GM12891 (cell line): ENCODE measurements at regions not wholly inside any gene's neighbourhood (a gene's known extent, or its start where the extent isn't known, plus 50 kb on each side); places are given as distances from the start of the nearest gene placed in this dataset.

Source experiments
- DNase-seq: peaks from one replicate; pipeline ENCODE4 v3.0.0; 2011; ENCODE audit warnings: low spot score; ENCODE audit not compliant: insufficient read length
- FAIRE-seq: peaks from 2 replicates; lab custom pipeline; 2011; peaks lifted over from hg19 to GRCh38; lab: Jason Lieb, UNC
- PAX5 ChIP-seq: IDR thresholded peaks from 2 replicates; pipeline ENCODE4 v1.6.1; 2011; ENCODE audit warnings: low read length, moderate library complexity, mild to moderate bottlenecking; ENCODE audit not compliant: insufficient read depth, severe bottlenecking
- POLR2A ChIP-seq: IDR thresholded peaks from 2 replicates; pipeline ENCODE4 v1.6.1; 2011; ENCODE audit warnings: low read depth, low read length, control low read depth
- POLR2AphosphoS5 ChIP-seq: IDR thresholded peaks from 2 replicates; pipeline ENCODE4 v1.6.1; 2011; ENCODE audit warnings: low read depth, low read length, control low read depth
- POU2F2 ChIP-seq: IDR thresholded peaks from 2 replicates; pipeline ENCODE4 v1.6.1; 2011; ENCODE audit warnings: low read depth, mild to moderate bottlenecking, control low read depth, low read length, moderate library complexity
- SPI1 ChIP-seq: IDR thresholded peaks from 2 replicates; pipeline ENCODE4 v1.6.1; 2011; ENCODE audit warnings: low read depth, low read length, control low read depth
- TAF1 ChIP-seq: IDR thresholded peaks from 2 replicates; pipeline ENCODE4 v1.6.1; 2011; ENCODE audit warnings: low read depth, low read length, control low read depth

DNA sequence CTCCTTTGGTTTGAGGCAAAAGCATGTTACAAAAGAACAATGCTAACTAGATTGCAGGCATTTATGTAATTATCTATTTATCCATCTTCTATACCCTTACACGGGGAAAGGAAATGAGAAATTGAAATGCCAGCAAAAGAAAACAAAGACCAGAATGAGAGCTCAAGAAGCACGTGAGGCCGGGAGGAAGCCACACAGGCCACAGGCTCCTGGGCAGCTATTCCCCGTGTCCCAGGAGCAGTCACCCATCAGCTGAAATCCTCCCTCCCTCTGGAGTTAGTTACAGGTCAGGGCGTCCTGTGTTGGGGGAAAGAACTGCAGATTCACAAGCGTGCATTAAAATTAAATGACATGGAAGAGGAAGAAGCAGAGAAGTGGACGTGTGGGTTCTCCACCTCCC lies 64.7 kb upstream of the RPS6KA2 start:
- no peak for DNase-seq
- no peak for TF ChIP-seq PAX5
- TF ChIP-seq POLR2AphosphoS5: no peak
- TF ChIP-seq POU2F2: no peak
- FAIRE-seq: no peak

DNA sequence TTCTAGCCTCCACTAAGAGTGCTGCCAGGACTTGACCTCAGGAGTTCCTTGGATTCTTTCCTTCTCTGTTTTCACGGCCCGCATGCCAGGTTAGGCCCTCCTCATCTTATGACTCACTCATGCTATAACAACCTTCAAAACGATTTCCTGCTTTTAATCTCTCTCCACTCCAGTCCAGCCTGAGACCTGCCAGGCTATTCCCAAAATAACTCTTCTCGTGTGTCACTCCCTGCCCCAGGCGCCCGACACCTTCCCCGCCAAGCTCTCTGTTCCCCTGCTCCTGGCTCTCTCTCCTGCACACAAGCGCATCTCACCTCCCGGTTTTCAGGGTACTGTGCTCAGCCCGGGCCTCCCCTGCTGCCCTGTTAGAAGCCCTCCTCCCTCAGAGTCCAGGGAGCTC lies 64.1 kb upstream of the RPS6KA2 start:
- no peak for DNase-seq
- no peak for FAIRE-seq
- no peak for TF ChIP-seq POLR2AphosphoS5
- TF ChIP-seq TAF1: no peak
- TF ChIP-seq POU2F2: no peak
- no peak for TF ChIP-seq PAX5
- TF ChIP-seq SPI1: no peak
- no peak for TF ChIP-seq POLR2A

DNA sequence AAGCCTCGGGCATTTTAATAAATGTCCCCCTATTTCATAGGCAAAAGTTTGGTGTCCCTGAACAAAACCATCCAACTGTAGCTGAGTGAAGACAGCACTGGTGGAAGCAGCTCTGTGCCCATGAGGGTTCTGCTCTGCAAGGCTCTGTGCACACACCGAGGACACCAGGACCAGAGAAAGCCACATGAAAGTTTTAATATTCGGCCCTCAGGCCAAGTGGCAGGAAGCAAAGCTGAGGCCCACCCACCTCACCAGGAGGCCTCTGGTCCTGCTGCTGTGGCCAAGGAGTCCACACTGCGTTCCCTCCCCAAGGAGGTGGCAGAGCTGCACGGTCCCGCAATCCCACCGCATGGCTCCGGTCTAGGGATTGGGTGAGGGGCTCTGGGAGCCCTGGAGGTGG lies 62.6 kb upstream of the RPS6KA2 start:
- FAIRE-seq (no peak), DNase-seq (no peak)
- TF ChIP-seq POLR2AphosphoS5: no peak
- no peak for TF ChIP-seq POLR2A
- no peak for TF ChIP-seq PAX5
- TF ChIP-seq SPI1: no peak
- TF ChIP-seq TAF1: no peak
- no peak for TF ChIP-seq POU2F2

DNA sequence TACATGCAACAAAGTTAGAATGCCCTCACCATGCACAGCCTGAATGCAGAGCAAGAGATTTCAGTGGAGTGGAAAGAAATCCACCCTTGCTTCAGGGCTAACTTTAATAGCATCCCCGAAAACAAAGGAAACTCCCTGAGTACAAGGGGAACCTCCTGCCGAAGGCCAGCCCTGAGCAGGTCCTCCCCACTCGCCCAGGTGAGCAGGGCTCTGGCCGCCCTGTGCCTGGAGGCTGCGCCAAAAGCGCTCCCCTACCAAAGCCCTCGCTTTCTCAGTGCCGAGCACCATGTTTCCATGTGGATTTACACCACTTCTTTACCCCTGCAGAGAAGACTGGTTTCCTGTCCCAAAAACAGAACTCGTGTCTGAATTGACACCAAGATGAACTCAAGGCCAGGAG lies 61.9 kb upstream of the RPS6KA2 start:
- TF ChIP-seq SPI1: no peak
- DNase-seq (no peak), FAIRE-seq (no peak)

DNA sequence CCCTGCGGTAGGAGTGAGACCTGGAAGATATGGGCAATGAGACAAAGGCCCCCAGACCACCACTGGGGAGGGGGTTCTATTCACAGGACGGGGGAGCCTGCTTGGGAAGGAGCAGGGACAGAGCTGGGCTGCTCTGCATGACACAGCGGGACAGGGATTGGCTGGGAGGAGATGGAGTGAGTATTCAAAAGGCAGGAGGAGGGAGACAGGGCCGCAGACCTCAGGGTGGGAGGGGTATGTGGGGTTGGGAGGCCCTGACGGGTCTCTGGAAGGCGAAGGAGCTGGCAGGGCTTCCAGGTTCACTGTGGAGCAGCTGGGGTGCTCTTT lies 60.8 kb upstream of the RPS6KA2 start:
- no peak for TF ChIP-seq PAX5
- no peak for TF ChIP-seq POU2F2
- TF ChIP-seq TAF1: no peak
- TF ChIP-seq POLR2AphosphoS5: no peak
- TF ChIP-seq POLR2A: no peak
- no peak for TF ChIP-seq SPI1
- DNase-seq (no peak), FAIRE-seq (no peak)

DNA sequence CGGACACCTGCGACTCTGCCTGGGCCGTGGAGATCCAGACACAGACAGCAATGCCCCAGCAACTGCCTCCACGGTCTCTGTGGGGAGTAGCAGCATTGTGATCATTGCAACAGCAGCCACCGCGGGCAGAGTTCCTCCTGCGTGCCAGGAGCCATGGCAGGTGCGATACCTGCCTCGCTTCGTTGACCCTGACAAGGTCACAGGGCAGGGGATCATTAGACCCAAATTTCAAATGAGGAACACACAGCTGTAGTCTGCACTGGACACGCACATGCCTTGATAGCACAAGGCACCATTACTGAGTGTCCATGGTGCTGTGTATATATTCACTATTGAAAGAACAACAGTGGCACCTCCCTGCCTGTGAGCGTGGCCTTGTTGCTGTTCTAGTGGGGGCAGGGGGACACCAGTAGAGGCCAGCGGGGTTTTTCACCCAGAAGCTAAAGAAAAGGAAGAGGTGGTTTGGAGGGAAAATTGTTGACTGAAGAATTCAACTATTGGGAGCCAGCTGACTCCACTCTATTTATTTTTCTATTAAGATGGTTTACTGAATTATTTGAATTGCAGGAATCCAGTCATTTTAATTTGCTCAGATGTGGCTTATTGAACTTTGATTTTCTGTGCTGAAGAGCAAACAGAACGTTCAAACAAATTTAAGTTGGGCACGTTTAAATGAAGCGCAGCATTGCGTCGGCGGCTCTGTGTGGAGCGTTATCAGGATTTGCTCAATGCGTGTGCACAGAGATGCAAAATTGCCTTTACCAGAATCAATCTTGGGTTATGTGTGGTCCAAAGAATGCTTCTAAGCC lies 60.2 kb upstream of the RPS6KA2 start:
- no peak for DNase-seq
- TF ChIP-seq POLR2AphosphoS5 (no peak), POLR2A (no peak), POU2F2 (no peak), PAX5 (no peak), TAF1 (no peak), SPI1 (no peak)
- FAIRE-seq: no peak

DNA sequence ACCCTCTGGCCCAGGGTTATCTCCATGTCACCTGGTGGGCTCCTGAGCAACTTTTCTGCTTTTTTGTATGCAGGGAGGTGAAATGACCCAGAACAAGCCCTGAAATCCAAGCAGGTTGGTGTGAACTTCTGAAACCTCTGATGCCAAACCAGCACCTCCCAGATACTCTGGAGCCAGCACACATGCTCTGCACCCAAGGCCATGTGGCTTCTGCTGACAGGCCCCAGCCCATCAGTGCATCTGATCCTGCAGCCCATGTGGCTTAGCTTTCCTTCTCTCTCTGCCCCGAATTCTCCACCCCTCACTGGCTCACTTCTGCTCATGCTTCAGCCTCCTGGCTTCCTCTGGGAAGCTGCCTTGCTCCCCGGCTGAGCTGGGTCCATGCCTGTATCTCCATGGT lies 59.3 kb upstream of the RPS6KA2 start:
- FAIRE-seq: no peak
- no peak for DNase-seq
- TF ChIP-seq POLR2AphosphoS5: no peak
- no peak for TF ChIP-seq TAF1

DNA sequence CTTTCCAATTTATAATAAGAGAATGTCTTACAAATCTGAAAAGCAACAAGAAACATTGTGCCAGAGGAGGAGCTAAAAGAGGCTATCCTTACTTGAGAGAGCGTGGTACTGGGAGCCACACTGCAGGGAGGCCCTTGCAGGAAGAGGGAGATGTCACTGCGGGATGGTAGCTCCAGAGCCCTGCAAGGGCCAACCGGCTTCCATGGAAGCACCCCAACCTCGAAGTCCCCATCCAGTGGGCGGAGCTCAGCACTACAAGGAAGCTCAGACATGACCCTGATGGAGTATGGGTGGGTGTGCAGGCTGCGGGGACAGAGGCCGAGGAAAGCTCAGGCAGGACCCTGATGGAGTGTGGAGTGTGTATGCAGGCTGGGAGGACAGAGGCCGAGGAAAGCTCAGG lies 57.8 kb upstream of the RPS6KA2 start:
- no peak for DNase-seq
- no peak for FAIRE-seq
- TF ChIP-seq PAX5 (no peak), POLR2AphosphoS5 (no peak), POLR2A (no peak), SPI1 (no peak), POU2F2 (no peak), TAF1 (no peak)

DNA sequence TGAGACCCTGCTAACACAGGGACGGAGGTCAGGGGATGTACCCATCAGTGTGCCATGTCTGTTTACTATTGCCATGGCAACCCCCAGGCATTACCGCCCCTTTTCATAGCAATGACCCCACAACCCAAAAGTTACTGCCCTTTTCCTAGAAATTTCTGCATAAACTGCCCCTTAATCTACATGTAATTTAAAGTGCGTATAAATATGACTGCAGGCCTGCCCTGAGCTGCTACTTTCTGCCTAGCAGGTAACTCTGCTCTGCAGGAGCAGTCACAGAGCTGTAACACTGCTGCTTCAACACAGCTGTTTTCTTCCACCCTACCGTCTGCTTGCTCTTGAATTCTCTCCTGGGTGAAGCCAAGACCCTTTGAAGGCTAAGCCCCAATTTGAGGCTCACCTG lies 57.1 kb upstream of the RPS6KA2 start:
- TF ChIP-seq POLR2A: no peak
- TF ChIP-seq PAX5: no peak
- TF ChIP-seq POLR2AphosphoS5: no peak
- no peak for TF ChIP-seq POU2F2
- TF ChIP-seq TAF1: no peak
- TF ChIP-seq SPI1: no peak
- FAIRE-seq: no peak
- no peak for DNase-seq

DNA sequence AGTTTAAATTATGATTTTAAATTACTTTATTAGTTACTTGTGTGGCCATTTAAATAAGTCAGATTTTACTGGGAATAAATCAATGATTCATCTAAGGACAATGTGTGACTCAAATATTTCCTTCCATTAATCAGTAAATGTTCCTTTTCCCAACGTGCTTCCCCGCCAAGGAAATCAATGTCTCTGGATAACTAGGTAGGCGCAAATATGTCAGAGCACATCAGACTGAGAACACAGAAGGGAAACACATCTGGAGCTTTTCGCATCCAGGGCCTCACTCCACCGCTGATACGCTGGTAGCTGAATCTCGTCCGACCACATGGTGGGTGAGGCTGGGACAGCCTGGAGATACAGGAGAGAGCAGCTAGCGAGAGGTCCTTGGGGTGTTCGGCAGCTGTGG lies 56.4 kb upstream of the RPS6KA2 start:
- no peak for DNase-seq
- TF ChIP-seq POU2F2: no peak
- TF ChIP-seq POLR2A: no peak
- TF ChIP-seq TAF1: no peak
- no peak for TF ChIP-seq POLR2AphosphoS5
- TF ChIP-seq PAX5: no peak
- no peak for TF ChIP-seq SPI1
- no peak for FAIRE-seq
